NCI-H1092 treated with DMSO at 0.1 percent for 48 hours (cell line): ENCODE measurements at regions not wholly inside any gene's neighbourhood (a gene's known extent, or its start where the extent isn't known, plus 50 kb on each side); places are given as distances from the start of the nearest gene placed in this dataset.

ENCODE experiments used
- DNase-seq: peaks from one replicate; lab custom pipeline; 2025; lab: John Stamatoyannopoulos, UW

- no peak for DNase-seq
Observed at GRCh38 chr13:106722620-106723019, 154.7 kb upstream of the ARGLU1 start.

- no peak for DNase-seq
Observed at GRCh38 chr13:106721599-106721998, 153.7 kb upstream of the ARGLU1 start.

DNA sequence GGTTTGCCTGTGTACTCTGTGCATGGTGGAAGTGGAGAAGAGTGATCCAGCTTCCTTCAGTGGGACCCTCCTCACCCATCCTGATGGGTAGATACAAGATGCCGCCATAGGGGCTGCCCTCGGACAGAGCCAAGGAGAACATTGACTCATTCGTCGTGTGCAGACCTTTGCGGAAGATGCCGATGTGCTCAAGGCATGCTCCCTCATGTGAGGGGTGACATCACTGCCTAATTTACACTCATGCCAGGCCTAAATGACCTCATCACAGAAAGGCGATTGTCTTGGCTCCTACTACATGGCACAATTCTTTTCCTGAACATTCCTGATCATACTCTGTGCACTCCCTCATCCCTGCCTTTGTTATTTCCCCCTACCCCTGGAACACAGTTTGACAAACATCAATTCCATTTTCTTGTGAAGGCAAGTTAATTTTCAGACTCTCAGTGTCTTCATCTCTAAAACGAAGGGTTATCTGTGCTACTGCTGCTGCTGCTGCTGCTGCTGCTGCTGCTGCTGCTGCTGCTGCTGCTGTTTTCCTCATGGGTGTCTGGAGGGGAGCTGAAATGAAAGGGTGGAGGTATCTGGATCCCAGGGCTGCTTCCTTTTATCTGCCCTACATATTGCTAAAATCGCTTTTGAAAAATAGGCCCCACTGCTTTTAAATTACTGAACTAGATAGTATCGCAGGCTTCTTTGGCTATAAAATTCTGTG, 146.5 kb upstream of the ARGLU1 start:
- DNase-seq, result no peak

DNA sequence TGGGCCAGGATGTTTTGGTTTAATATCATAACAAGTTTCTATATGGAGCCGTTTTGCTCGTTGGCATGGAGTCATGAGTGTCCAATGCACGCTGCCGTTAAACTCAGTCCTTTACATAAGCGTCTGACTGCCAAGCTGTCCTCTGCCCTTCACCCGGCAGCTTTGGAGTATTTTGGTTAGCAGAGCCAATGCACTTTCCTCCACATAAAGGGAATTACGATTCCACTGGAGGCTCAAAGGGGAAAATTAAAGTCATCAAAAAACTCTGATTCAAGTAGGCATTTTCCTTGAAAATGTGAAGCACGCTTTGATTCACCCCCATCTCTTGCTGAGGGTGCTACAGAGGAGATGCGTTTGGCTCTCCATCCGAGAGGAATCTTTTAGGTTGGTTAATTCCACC, 144.4 kb upstream of the ARGLU1 start:
- DNase-seq, result no peak

DNA sequence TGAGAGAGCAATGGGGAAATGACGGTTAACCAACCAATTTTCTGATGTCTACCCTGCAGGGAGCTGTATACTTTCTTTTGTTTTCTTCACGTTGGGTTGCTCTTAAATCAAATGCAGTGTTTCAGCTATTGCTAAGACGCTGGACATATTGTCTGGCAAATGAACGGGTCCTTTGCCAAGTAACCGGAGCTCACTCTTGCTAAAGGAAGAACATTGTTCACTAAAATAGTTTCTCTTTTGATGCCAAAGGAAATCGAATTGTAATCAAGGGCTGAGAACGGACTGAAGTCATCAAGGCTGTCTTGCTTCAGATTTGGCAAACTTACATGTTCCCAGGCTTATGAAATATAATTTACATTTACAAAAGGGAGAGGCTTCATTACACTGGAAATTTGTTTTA, 142.3 kb upstream of the ARGLU1 start:
- no peak for DNase-seq

DNA sequence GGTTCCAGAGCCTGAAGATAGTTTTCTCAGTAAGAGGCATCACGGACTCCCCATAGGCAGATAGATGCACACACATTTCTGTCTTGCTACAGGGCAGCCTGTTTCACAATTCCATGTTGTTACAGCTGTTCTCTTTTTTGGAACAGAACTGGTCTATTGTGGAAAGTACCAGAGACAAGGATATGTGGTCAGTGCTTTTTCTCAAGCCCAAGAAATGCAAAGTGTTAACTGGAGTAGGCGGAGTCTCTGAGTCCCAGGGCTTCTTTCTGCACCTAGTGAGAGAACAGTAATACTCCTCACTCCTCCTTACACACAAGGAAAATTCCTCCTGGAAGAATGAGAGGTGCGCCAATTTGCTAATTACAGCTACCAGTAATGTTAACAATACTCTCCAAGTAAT, 141.6 kb upstream of the ARGLU1 start:
- DNase-seq, result no peak

DNA sequence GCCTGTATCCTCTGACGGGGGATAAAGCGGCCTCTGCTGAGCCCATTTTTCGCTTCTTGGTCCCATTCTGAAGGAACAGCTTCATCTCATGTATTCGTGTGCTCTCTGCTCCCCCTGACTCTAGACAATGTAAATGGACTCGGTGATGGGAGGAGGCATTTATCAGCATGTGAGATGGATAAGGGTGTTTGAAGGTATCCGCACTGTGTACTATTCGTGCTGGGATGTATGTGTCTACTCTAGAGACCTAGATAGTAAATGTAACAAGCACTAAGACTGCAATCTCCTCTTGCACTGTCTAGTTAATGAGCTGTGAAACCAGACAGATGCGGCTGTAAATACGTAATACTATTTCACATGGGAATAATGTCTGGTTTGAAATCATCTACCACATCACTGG, 134.6 kb upstream of the ARGLU1 start:
- no peak for DNase-seq

DNA sequence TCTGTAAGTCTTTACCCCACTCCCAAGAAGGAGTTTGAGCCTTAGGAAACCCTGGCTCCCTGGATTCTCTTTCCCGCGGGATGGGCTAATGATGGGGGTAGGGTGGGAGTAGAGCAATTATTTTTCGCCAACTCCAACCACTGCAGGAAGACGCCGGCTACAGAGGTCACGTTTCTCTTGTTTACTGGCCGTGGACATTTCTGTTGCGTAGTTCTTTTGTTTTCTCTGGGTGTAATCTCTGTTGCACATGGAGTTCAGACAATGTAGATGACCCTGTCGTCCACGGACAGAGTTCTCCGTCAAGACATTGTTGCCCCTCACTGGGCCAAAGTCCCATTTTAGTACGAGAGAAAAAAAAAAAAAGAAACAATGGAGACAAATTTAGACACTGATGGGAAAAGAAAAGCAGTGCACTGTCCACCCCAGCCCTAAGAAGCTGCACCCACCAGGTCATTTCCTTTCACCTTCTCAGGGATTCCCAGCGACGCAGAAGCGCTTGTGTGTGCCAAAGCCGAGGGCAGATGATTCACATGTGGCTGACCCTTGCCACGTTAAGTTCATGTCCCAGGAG, 133.9 kb upstream of the ARGLU1 start:
- no peak for DNase-seq

DNA sequence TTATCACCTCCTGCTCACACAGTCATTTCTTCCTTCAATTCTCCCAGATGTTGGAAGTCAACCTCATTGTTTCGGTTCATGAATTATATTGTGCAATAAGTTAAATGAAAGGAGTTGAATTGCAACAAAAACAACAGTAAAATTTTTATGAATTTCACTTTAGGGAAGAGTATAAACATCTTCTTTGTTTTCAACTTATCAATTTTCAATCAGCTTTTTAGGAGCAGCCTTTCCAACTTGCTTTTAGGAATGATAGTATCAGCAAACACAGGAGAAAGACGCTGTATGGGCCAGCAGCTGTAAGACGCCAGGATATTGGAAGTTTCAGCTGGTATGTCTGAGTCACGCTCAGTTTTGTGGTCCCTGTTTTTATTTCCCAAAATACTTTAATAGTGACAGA, 132.5 kb upstream of the ARGLU1 start:
- no peak for DNase-seq

GRCh38 chr13:106700007-106700406, 132.1 kb upstream of the ARGLU1 start:
- DNase-seq, result no peak

DNA sequence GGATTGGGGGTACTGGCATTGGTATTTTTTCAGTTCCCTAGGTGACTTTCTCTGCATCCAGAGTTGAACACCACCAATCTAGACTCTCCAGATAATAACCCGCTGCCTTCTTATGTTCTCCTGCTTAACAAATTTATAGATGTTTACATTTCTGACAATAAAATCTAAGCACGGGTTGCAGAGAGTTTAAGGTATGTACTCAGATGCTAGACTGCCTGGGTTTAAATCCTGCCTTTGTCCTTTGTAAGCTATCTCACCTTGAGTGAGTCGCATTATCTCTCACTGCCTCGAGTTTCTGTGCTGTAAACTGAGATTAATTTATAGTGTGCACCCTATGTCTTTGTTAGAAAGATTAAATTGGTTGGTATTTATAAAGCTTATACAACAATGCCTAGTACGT, 131.4 kb upstream of the ARGLU1 start:
- no peak for DNase-seq

DNA sequence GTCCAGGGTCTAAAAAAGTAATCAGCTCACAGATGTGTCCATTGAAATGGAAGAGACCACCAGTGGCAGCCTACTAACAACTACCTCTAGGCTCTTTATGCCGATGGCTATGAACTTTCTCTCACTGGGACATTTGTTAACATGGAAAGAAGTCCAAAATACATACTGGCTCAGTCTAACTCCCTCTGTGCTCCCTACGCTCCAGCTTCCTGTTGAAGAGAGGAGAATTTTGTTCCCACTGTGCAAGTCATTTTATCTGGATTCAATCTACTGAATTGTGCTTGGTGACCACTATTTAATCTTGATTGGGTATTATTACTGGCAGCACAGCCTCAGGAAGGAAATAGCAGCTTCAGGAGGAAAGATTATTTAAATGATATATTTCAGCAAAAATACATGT, 128.8 kb upstream of the ARGLU1 start:
- DNase-seq, result no peak

GRCh38 chr13:106696140-106696539, 128.2 kb upstream of the ARGLU1 start:
- no peak for DNase-seq

GRCh38 chr13:106695139-106695538, 127.2 kb upstream of the ARGLU1 start:
- DNase-seq, result no peak

DNA sequence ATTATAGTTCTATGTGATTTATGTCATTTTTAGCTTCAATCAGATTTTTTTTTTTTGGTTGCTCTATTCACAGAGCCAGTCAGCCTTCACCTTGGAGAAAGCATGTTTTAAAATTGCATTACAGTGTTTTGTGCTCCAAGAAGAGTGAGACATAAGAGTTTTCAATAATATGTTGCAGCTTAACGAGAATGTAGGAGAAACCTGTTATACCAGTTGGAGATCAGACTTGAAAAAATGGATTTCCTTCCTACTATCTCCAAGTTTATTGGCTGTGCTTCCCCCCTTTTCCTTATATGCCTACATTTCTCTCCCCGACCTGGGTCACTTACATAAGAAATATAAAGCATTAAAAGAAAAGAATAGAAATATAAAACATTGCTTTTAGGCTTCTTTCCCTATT, 123.9 kb upstream of the ARGLU1 start:
- DNase-seq, result no peak

- DNase-seq, result no peak
Observed at GRCh38 chr13:106691341-106691740, 123.4 kb upstream of the ARGLU1 start.

GRCh38 chr13:106690779-106691178, 122.8 kb upstream of the ARGLU1 start:
- no peak for DNase-seq

- DNase-seq, result no peak
Observed at GRCh38 chr13:106689906-106690305, 122.0 kb upstream of the ARGLU1 start.

DNA sequence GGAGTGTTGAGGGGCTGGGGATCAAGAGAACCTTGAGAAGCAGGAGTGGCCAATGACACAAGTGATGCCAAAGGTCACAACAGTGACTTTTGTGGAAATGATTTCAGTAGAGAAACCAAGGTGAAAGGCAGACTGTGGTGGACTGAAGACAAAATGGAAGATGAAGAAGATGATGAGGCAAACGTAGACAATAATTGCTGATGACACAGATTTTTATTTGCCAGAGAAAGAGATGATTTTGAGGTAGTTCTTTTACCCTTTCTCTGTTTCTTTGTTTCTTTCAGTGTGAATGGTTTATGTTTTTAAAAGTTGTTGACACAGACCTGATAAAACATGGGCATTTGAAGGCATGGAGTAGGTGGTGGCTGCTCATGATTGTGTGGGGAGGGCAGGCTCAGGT, 121.0 kb upstream of the ARGLU1 start:
- no peak for DNase-seq

DNA sequence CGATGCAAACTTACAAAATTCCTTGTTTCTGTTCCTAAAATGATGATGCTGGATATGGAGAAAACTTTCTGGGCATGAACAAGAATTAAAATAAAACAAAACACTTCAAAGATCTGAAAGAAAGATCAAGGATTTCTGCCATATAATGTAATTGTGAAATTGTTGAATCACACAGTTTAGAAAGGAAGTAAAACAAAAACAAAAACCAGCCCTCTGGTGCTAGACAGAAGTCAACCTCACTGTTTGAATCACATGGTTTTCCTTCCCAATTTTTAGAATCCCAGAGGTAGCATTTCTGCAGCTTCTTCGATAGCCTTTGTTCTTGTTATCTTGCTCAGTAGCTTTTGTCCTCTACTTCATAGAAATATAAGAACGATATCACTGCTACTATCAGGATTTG, 118.2 kb upstream of the ARGLU1 start:
- DNase-seq, result no peak

DNA sequence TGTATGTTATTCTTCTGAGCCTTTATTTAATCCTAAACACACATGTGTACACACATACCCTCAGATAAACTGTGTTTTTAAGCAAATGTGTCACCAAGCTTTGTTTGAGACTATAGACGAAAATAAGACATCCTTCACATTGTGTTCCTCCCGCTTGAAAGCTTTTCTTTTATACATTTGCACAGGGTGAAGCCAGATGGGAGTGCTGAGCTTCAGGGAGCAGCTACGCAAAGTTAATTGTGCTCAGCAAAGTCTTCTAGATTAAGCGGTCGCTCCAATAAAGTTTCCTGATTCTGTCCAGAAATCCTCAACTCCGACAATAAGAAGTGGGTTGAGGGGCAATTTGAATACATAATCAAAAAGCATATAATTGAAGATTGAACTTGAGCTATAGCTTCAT, 117.2 kb upstream of the ARGLU1 start:
- no peak for DNase-seq

DNA sequence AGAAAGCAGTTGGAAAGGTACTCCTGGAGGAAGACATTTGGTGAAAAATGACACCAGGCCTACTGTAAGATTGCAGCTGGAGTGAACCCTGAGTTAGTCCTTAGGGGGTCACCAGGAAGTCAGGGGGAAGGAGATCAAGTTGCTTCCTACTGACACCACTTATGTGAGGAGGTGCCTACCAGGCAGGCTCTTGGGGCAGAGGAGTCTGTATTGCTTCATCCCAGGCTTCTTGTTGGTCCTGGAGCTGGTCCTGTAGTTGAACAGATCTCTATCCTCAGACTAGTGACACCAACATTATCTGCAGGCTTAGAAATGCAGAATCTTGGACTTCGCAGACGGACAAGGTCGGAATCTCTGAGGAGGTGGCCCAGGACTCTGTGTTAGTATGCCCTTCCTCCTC, 116.0 kb upstream of the ARGLU1 start:
- no peak for DNase-seq

DNA sequence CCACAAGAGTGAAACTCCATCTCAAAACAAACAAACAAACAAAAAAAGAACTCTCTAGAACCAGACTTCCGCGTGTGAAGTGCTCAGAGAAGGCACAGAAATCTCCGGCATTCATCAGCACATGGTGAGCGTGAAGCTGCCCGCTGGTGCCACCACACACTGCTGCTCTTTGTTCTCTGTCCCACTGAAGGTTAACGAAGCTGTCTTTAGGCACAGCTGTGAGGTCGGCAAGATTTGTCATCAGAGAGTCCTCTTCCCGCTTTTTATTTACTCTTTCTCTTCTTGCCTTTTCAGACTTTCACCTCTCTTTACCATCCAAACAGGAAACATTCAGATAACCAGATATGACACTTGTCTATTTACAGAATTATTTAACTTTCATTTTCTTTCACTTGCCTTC, 115.2 kb upstream of the ARGLU1 start:
- no peak for DNase-seq

GRCh38 chr13:106681997-106682396, 114.1 kb upstream of the ARGLU1 start:
- no peak for DNase-seq
